ENCODE measurements at regions not wholly inside any gene's neighbourhood (a gene's known extent, or its start where the extent isn't known, plus 50 kb on each side); places are given as distances from the start of the nearest gene placed in this dataset.

DNA sequence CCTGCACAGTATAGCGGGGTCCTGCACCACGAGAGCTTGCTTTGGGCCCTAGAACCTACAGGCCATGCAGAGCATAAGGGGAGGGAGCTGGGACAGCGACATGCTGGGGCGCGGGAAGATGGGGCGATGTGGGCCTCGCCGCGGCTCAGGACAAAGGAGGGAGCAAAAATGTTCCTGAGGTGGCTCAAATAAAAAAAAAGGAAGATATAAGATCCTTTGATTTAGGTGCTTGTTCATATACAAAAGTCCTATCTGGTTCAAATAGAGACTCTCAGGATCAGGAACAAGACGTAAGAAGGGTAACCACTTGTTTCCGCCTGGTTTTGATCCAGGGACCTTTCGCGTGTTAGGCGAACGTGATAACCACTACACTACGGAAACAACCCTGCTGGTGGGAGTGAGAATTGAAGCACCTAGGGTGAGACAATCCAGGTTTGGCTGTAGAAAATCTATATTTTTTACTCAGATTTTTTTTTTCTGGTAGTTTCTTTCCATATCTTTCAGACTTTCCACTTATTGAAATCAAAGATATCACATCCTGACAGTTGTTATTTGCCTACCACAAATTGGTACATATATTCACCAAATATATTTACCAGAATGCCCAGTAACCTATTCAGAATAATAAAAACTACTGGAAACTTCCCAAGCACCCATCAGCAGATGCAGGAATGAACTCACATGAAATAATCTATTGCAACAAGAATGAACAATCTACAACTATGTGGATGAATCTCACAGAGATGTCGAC, 177.9 kb upstream of the ZNF184 start:
- Histone ChIP-seq H3K4me2 (peak overlapping the region; percentile 88), H3K27me3 (ENCODE audit: insufficient read depth) (no peaks in the 10 kb centered on the region), H4K20me1 (replicated peaks; ENCODE audit: insufficient read depth) (no peaks in the 10 kb centered on the region), H3K36me3 (ENCODE audit: insufficient read depth) (no peaks in the 10 kb centered on the region), H3K4me3 (peak overlapping the region; percentile 78), H3K27ac (ENCODE audit: low read depth) (no peak overlapping the region), H3K79me2 (replicated peaks; ENCODE audit: insufficient read depth) (no peaks in the 10 kb centered on the region), H3K9me2 (ENCODE audit: insufficient read depth) (no peaks in the 10 kb centered on the region), H2AFZ (peak overlapping the region; percentile 70), H3F3A (replicated peaks; ENCODE audit: low read depth) (no peaks in the 10 kb centered on the region), H3K4me1 (ENCODE audit: insufficient read depth) (0 out of 2 replicates have a peak, but pooled peaks cover 2% of the 10 kb centered on the region)
- H3K27me3 Mint-ChIP-seq (ENCODE audit: insufficient read depth, low read depth, poor library complexity): peaks cover 15% of the 10 kb centered on the region
- peaks cover 2% of the 10 kb centered on the region; the same call in 1 of the 3 replicates for H3K4me1 Mint-ChIP-seq
- peaks cover 6% of the 10 kb centered on the region; the same call in 1 of the 3 replicates for H3K36me3 Mint-ChIP-seq (ENCODE audit: low read depth)
- DNase-seq (ENCODE audit: low spot score): peak; percentile 91
- peak; percentile 96 for ATAC-seq
- H3K4me3 Mint-ChIP-seq: peak overlapping the region; percentile 93
- H3K9me3 Mint-ChIP-seq: peaks cover 20% of the 10 kb centered on the region
- peak overlapping the region; percentile 83 for H3K27ac Mint-ChIP-seq
- no peak for TF ChIP-seq EZH2phosphoT487 (IDR thresholded peaks at IDR 0.05; ENCODE audit: unreplicated experiment)
- peak; percentile 41; the same call in 1 of the 2 replicates for TF ChIP-seq ETS1 (IDR thresholded peaks at IDR 0.05)
- TF ChIP-seq, protein P1, sequence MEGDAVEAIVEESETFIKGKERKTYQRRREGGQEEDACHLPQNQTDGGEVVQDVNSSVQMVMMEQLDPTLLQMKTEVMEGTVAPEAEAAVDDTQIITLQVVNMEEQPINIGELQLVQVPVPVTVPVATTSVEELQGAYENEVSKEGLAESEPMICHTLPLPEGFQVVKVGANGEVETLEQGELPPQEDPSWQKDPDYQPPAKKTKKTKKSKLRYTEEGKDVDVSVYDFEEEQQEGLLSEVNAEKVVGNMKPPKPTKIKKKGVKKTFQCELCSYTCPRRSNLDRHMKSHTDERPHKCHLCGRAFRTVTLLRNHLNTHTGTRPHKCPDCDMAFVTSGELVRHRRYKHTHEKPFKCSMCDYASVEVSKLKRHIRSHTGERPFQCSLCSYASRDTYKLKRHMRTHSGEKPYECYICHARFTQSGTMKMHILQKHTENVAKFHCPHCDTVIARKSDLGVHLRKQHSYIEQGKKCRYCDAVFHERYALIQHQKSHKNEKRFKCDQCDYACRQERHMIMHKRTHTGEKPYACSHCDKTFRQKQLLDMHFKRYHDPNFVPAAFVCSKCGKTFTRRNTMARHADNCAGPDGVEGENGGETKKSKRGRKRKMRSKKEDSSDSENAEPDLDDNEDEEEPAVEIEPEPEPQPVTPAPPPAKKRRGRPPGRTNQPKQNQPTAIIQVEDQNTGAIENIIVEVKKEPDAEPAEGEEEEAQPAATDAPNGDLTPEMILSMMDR (conservative IDR thresholded peaks at IDR 0.05; ENCODE audit: low read depth in 2 of 2): peak; percentile 11 to 46; a peak in 2 of 4 replicates
- peak; percentile 47; the same call in 1 of the 2 replicates for TF ChIP-seq CREB1 (CRISPR knock-in tag; IDR thresholded peaks at IDR 0.05; ENCODE audit: low read depth)

- ATAC-seq: no peak
- Histone ChIP-seq H3K36me3 (ENCODE audit: insufficient read depth) (no peaks in the 10 kb centered on the region), H4K20me1 (replicated peaks; ENCODE audit: insufficient read depth) (no peaks in the 10 kb centered on the region), H3K27ac (ENCODE audit: low read depth) (no peak overlapping the region), H3K79me2 (replicated peaks; ENCODE audit: insufficient read depth) (no peaks in the 10 kb centered on the region), H3K27me3 (ENCODE audit: insufficient read depth) (no peaks in the 10 kb centered on the region), H3F3A (replicated peaks; ENCODE audit: low read depth) (no peaks in the 10 kb centered on the region), H3K9me2 (ENCODE audit: insufficient read depth) (no peaks in the 10 kb centered on the region), H3K4me2 (no peak overlapping the region), H2AFZ (peak overlapping the region; percentile 2; the same call in 1 of the 2 replicates), H3K4me1 (ENCODE audit: insufficient read depth) (no peaks in the 10 kb centered on the region), H3K4me3 (no peak overlapping the region)
- H3K4me3 Mint-ChIP-seq: no peak overlapping the region
- no peaks in the 10 kb centered on the region for H3K36me3 Mint-ChIP-seq (ENCODE audit: low read depth)
- H3K9me3 Mint-ChIP-seq: no peaks in the 10 kb centered on the region
- peaks cover 4% of the 10 kb centered on the region for H3K27me3 Mint-ChIP-seq (ENCODE audit: insufficient read depth, low read depth, poor library complexity)
- DNase-seq (ENCODE audit: low spot score): no peak
- no peak overlapping the region for H3K27ac Mint-ChIP-seq
- H3K4me1 Mint-ChIP-seq: no peaks in the 10 kb centered on the region
- TF ChIP-seq, protein P1 (conservative IDR thresholded peaks at IDR 0.05; ENCODE audit: low read depth in 2 of 2): no peak
- TF ChIP-seq ZNF331 (CRISPR knock-in tag; IDR thresholded peaks at IDR 0.05; ENCODE audit: low read depth): no peak
- no peak for TF ChIP-seq NANOG (IDR thresholded peaks at IDR 0.05; ENCODE audit: borderline replicate concordance)
- TF ChIP-seq CREB1 (CRISPR knock-in tag; IDR thresholded peaks at IDR 0.05; ENCODE audit: low read depth): no peak
- TF ChIP-seq STAT1 (IDR thresholded peaks at IDR 0.05; ENCODE audit: unreplicated experiment): no peak
- no peak for TF ChIP-seq JUNB (IDR thresholded peaks at IDR 0.05; ENCODE audit: unreplicated experiment)
- no peak for TF ChIP-seq POLR2AphosphoS5 (IDR thresholded peaks at IDR 0.05; ENCODE audit: low read depth)
- TF ChIP-seq REST (IDR thresholded peaks at IDR 0.05; ENCODE audit: unreplicated experiment): no peak
- TF ChIP-seq EZH2phosphoT487 (IDR thresholded peaks at IDR 0.05; ENCODE audit: unreplicated experiment): no peak
These were observed 171.6 kb upstream of the ZNF184 start for GRCh38 chr6:27644528-27644927.
